GM20431 (cell line): ENCODE measurements at regions not wholly inside any gene's neighbourhood (a gene's known extent, or its start where the extent isn't known, plus 50 kb on each side); places are given as distances from the start of the nearest gene placed in this dataset.

ENCODE experiments used
- in situ Hi-C: fragments of 300-500 bp; cut with MseI, MboI; formaldehyde crosslinking; loops from one replicate; pipeline ENCODE4 v1.15.0; 2020; ENCODE audit warnings: low sequenced_read_pairs; ENCODE audit not compliant: unreplicated experiment

DNA sequence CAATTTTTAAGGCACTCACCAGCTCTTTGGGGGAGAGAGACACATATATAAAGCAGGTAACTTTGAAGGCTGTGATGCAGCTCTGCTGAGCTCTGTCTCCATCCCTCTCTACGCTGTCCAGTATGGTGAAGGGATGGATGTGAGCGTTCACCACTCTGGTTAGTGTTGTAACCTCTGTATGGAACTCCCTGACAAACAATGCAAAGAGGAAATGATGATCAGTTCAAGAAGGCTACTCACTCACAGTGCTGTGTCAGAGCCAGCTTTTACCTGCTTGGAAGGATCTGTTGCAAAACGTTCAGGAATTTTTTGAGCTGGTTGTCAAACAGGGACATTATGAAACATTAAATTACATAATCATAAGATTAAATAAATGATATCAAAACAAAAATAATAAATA, 90.8 kb upstream of the SLC10A2 start:
- in situ Hi-C loops, result no loop called here

DNA sequence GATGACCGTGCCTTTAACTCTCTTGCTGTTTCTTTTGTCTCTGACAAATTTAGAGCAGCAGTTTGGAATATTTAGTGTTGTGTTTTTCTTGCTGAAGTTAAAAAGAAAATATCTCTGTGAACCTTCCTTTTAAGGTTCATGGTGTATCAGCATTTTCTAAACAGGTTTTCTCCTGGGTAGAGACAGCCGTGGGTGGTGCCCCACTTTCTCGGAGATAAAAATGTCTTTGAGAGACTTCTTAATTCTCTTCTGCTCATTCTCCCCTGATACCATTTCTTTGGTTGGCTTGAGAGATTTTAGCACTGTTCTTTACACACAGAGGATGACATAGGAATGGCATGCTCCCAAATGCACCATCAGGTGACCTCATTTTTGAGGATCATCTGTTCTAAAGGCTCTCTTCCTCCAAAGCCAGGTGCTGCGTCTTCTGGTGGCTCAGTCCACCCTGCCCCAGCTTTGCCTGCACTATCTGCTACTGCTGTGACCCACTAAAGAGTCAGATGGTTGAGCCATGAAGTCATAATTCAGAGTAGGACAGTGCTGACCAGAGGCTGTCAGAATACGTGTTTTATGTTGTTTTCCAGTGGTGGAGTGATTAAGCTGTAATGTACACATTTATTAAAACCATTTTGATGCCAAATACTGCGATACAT, 90.3 kb upstream of the SLC10A2 start:
- in situ Hi-C loops, result no loop called here

DNA sequence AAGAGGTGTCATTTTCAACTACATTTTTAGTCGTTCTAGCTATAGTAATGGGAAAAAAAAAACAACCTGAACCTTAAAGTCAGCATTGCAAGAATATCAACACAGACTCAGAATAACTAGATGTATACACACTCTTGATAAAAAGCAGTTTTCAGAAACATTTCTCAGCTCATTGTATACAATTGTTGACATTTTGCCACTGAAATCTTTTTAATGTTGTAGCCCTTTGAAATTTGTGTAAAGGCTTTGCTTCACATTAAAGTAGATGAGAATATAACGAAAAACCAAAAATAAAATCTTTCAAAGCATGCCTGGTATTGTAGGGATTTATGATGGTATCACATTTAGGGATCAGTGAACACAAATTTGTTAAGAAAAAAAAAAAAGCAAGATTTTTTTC, 87.2 kb upstream of the SLC10A2 start:
- in situ Hi-C loops, result no loop called here

DNA sequence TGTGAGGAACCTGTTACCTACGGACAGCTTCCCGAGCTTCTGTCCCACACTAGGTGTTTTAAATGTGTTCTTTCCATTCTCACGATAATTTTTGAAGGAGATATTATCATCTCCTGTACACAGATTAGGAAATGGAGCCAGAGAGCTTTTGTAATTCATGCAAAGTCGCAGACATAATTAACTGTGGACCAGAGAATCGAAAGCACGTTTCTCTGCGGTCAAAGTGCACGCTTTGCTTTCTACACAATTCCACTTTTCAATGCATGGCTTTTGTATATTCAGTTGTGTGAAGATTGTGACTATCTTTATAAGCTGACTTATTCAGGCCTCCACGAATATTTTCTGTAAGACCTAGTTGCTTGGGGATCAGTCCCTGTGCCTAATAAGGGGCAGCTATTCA, 81.7 kb upstream of the SLC10A2 start:
- in situ Hi-C loops, result loop anchor here (25.0 kb wide), 1 partner anchor 211 kb away; no protein-coding TSS in a partner anchor

DNA sequence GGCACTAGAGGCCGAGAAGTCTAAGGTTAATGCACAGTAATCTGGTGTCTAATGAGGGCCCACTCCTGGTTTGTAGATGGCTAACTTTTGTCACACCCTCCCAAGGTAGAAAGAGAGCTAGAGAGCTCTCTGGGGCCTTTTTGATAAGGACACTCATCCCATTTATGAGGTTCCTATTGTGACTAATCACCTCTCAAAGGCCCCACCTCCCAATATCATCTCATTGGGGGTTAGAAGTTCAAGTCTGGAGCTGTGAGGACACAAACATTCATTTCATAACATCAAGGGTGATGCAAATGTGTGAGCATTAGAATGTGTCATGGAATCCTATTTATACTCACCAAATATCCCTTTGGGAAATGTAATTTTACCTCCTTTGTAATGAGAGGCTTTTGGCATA, 79.2 kb upstream of the SLC10A2 start:
- in situ Hi-C loops, result loop anchor here (25.0 kb wide), 1 partner anchor 208 kb away; no protein-coding TSS in a partner anchor

DNA sequence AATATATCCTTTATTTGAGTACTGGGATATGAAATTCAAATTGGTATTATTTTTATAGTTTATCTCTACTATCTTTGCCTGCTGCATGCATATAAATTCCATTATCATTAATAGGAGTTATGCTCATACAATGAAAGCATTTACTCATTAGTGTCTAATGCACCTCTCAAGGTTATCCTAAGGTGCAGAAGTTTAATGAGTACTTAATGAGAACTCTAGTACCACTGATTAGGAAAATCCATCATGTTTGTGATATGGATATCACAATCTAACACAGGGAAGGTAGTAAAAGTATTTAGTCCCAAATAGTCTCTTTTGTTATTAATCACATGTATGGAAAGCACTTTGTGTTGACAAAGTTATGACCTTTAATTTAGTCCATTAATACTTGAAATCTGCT, 77.2 kb upstream of the SLC10A2 start:
- in situ Hi-C loops, result loop anchor here (25.0 kb wide), 1 partner anchor 206 kb away; no protein-coding TSS in a partner anchor

DNA sequence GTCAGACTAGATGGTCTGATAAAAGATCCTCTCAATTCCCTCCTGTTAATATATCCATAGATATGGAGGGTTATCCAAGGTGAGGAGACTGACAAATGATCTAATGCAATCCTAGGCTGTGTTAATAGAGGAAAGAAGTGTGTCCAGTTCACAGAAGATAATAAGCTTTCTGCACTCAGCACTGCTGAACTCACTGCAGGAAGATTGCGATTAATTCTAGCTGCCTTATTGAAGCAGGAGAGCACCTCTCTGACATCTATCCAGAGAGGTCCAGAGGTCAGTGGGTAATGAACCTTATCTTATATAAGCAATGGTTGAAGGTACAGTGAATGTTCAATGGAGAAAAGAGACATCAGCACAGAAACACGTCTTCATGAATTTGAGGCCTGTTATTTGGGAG, 75.9 kb upstream of the SLC10A2 start:
- in situ Hi-C loops, result loop anchor here (25.0 kb wide), 1 partner anchor 205 kb away; no protein-coding TSS in a partner anchor

DNA sequence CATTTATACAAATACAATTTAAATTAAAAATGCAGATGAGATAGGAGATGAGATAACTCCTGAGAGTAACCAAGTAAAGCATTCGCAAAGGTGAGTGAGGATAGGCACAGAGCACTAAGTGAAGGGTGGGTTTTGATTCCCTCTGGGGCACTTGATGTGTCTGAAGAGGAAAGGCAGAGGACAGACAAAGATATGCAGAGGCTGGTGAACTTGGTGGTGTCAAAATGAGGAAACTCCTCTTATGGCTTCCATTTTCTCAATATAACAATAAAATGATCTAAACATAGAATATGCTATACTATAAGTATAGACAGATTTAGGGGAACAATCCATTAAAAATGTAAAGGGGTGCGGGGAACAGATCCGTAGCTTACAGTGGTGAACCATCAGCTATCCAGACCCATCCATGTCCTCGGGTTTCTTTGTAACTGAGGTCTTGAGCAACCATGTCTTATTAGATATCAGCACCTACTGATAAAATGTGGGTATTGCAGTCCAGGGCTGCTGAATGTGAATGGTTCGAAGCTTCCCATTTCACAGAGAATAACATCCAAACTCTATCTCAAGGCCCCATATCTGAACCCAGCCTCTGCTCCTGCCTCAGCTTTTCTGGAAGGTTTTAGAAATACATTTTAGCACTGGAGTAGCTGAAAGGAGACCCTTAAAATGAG, 73.9 kb upstream of the SLC10A2 start:
- in situ Hi-C loops, result loop anchor here (25.0 kb wide), 1 partner anchor 203 kb away; no protein-coding TSS in a partner anchor

DNA sequence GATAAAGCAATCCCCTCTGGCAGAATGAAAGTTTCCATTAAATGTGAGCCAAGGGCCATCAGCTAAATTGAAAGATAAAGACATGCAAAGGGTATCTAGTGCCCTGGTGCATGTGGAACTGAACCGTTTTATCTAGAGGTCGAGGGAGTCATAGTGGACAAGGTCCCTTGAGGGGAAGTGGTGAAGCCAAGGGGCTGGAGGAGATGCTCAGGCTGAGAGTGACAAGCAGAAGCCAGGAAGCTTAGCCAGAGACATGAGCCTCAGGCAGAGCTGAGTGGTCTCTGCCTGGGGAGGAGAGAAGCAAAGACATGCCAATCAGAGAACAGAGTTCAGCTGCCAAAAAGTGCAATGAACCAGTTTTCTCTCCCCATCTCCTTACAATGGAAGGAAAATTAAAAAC, 68.1 kb upstream of the SLC10A2 start:
- in situ Hi-C loops, result loop anchor here (25.0 kb wide), 1 partner anchor 197 kb away; no protein-coding TSS in a partner anchor

DNA sequence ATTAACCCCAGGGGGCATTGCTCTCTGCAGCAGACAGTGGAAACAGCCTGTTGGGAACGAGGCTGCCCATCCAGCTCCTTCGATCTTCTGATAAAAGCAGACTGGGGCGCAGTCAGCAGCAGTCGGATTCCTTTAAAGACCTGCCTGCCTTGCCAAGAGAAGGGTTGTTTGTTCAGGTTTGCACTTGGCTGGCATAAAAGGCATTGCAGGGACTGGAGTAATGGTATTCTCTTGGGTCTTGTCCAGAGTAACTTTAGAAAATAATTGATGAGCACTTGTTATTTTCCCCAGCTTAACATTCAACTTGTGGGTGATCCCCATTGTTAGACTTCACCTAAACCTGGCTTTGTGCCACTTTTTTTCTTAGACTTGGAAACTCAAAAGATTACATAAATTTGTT, 67.3 kb upstream of the SLC10A2 start:
- in situ Hi-C loops, result loop anchor here (25.0 kb wide), 1 partner anchor 196 kb away; no protein-coding TSS in a partner anchor

DNA sequence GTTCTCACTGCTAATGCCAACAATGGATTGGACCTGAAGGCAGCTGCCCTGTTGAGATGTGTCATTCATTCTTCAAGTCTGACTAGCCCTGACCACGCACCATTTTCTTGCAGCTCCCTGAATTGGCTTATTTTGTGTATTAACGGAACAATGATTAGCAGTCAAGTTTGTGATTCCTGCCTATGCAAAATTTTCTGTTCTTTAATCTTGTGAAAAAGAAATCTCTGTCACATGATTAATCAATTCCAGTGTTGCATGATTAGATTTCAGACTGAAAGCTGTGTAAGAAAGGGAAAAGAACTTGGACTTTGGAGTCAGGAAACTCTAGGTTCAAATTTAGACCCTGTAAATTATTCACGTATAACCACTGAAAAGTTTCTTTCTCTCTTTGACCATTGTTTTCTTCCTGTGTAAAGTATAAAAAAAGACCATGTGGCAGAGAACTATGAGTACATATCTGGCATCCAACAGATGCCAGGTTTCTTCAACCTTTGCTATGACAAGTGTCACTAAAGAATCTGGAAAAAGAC, 64.5 kb upstream of the SLC10A2 start:
- in situ Hi-C loops, result loop anchor here (25.0 kb wide), 1 partner anchor 193 kb away; no protein-coding TSS in a partner anchor

DNA sequence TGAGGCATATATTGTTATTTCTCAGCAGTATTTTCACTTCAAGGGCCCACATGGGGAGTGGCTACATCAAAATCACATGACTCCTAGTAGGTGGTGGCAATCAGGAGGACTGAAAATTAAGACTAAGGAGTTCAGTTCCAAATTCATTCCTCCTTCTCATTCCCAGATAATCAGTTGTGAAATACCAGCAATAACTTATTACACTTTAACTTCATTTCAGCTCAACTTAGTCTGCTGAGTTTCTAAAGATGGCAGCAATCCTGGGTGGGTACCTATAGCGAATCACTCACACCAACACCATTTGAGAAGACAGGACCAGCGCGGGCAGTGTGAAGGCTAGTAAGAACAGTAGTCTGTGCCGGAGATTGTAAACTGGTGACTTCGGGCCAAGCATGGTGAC, 63.9 kb upstream of the SLC10A2 start:
- in situ Hi-C loops, result loop anchor here (25.0 kb wide), 1 partner anchor 193 kb away; no protein-coding TSS in a partner anchor
